ENCODE measurements at regions not wholly inside any gene's neighbourhood (a gene's known extent, or its start where the extent isn't known, plus 50 kb on each side); places are given as distances from the start of the nearest gene placed in this dataset.

DNA sequence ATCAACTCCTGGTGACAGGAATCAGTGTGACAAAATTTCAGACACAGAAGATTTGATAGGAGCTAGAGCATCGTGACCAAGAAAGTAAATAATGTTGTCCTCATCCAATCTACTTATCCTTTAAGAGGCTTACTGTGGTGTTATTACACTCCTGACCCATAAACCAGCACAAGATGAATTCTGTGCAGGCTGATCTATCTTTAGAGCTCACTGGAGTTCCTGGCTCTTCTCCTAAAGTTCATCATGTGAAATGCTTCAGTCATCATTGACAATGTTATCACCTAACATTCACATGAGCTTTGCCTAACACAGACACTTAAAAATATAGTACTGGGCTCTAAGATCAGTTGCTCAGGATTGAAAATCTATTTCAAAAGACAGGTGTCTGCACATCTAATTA is 271.0 kb upstream of the HSF2 start:
- DNase-seq = no peak
- H3K4me3 ChIP-seq (ENCODE audit: low read depth, low read length) = no peak overlapping the region
- no peaks in the 10 kb centered on the region for H3K9me3 ChIP-seq
- TF ChIP-seq, protein P1, sequence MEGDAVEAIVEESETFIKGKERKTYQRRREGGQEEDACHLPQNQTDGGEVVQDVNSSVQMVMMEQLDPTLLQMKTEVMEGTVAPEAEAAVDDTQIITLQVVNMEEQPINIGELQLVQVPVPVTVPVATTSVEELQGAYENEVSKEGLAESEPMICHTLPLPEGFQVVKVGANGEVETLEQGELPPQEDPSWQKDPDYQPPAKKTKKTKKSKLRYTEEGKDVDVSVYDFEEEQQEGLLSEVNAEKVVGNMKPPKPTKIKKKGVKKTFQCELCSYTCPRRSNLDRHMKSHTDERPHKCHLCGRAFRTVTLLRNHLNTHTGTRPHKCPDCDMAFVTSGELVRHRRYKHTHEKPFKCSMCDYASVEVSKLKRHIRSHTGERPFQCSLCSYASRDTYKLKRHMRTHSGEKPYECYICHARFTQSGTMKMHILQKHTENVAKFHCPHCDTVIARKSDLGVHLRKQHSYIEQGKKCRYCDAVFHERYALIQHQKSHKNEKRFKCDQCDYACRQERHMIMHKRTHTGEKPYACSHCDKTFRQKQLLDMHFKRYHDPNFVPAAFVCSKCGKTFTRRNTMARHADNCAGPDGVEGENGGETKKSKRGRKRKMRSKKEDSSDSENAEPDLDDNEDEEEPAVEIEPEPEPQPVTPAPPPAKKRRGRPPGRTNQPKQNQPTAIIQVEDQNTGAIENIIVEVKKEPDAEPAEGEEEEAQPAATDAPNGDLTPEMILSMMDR (IDR thresholded peaks at IDR 0.05; ENCODE audit: low read depth, low read length) = no peak
- H3K36me3 ChIP-seq = no peaks in the 10 kb centered on the region
- H3K27me3 ChIP-seq = no peaks in the 10 kb centered on the region
- H3K4me1 ChIP-seq = no peaks in the 10 kb centered on the region

DNA sequence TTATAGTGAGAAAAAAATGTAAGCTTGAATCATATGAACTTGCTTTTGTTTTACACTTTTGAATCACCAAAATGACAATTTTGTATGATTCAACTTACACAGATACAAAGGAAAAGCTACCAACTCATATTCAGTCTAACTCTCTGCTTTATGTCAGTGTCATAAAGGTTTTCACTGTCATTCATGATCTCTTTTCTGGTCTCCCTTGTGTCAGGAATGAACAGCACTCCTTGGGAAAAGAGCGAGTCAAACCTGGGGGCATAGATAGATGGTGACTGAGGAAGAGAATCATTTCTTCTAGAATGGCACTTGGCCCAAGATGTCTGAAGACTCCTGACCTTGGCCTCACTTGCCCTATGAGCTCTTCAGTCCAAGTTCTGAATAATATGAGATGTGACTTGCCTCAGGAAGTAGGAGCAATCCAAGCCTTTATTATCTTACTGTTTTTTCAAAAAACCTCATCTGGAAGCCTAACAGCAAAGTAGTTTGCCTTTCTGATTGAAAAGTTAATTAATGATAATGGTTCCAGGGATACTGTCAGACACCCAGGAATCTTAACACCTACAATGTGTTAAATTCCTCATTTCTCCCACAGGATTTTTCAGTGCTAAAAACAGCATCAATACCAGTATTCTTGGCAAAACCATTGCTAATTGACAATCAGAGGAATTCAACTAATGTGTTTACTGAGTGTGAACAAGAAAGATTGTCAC is 270.0 kb upstream of the HSF2 start:
- H3K9me3 ChIP-seq = no peaks in the 10 kb centered on the region
- no peaks in the 10 kb centered on the region for H3K36me3 ChIP-seq
- TF ChIP-seq, protein P1 (IDR thresholded peaks at IDR 0.05; ENCODE audit: low read depth, low read length) = no peak
- H3K4me3 ChIP-seq (ENCODE audit: low read depth, low read length) = no peak overlapping the region
- no peaks in the 10 kb centered on the region for H3K4me1 ChIP-seq
- H3K27me3 ChIP-seq = no peaks in the 10 kb centered on the region
- DNase-seq = no peak

DNA sequence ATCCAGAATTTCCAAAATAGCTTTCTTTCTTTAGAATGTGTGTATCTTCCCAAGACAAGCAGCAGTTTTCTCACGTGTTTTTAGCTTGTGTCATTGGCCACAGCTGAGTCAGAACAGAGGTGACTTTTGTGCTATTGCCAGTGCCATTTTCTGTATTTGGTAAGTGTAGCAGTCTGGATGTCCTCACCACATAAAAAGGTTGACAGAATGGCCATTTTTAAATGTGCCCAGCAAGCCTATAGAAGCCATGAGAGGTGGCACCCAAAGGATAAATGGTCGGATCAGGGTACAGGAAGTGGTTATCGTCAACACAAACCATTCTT is 269.5 kb upstream of the HSF2 start:
- DNase-seq = no peak
- Histone ChIP-seq H3K4me1 (no peaks in the 10 kb centered on the region), H3K4me3 (ENCODE audit: low read depth, low read length) (no peak overlapping the region), H3K9me3 (no peaks in the 10 kb centered on the region), H3K27me3 (no peaks in the 10 kb centered on the region), H3K36me3 (no peaks in the 10 kb centered on the region)
- TF ChIP-seq, protein P1 (IDR thresholded peaks at IDR 0.05; ENCODE audit: low read depth, low read length) = no peak

DNA sequence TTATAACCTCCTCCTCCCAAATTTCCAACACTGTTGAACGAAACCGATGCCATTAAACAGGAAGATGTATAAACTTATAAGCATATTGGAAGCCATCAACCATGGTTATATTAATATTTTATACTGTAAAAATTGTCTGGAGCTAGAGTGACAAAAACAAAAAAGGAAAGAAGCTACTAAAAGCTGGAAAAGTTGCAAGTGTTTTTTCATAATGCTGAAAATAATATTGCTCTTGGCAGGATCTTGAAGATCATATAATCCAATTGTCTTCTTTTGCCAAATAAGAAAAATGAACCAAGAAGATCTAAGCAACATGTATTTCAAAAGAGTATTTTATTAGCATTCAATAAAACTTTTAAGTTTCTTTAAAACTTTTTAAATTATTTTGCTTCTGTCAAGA is 268.9 kb upstream of the HSF2 start:
- TF ChIP-seq, protein P1 (IDR thresholded peaks at IDR 0.05; ENCODE audit: low read depth, low read length) = no peak
- H3K36me3 ChIP-seq = no peaks in the 10 kb centered on the region
- H3K9me3 ChIP-seq = no peaks in the 10 kb centered on the region
- H3K27me3 ChIP-seq = no peaks in the 10 kb centered on the region
- H3K4me3 ChIP-seq (ENCODE audit: low read depth, low read length) = no peak overlapping the region
- no peak for DNase-seq
- no peaks in the 10 kb centered on the region for H3K4me1 ChIP-seq

DNA sequence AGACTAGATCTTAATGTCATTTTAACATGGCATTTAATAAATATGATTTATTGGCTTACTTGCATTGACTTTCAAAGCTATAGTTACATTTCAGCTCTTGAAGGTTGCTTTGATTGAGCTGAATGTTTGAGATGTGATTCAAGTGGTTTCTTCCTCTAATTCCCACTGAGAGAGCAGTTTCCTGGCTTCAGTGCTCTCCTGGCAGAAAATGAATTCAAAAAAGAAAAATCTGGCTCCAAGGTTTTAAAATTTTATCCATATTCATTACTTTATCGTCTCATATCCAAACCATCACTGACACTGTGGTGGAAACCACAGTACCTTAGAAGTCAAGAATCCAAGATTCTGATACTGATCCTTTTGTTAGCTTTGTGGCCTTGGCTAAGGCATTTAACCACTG is 263.1 kb upstream of the HSF2 start:
- TF ChIP-seq, protein P1 (IDR thresholded peaks at IDR 0.05; ENCODE audit: low read depth, low read length) = no peak
- Histone ChIP-seq H3K4me1 (no peaks in the 10 kb centered on the region), H3K27me3 (no peaks in the 10 kb centered on the region), H3K9me3 (no peaks in the 10 kb centered on the region), H3K4me3 (ENCODE audit: low read depth, low read length) (no peak overlapping the region), H3K36me3 (no peaks in the 10 kb centered on the region)
- DNase-seq = no peak

DNA sequence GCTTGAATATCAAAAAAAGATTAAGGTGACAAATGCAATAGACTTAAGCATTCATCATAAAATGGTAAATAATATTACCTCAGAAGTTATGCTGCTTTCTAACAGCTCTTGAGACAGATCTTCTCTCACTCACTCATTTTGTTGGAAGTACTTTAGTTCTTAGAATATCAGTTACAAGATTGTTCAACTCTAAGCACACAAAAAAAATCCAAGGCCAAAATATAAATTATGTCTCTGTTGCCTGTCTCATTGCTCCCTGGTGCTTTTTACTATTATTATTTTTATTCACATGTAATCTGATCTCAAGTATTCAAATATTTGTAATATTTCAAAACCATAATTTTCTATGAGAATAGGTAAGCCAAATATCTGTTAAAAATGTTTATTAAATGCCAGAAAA is 259.4 kb upstream of the HSF2 start:
- Histone ChIP-seq H3K9me3 (no peaks in the 10 kb centered on the region), H3K4me1 (no peaks in the 10 kb centered on the region), H3K36me3 (no peaks in the 10 kb centered on the region), H3K4me3 (ENCODE audit: low read depth, low read length) (no peak overlapping the region), H3K27me3 (no peaks in the 10 kb centered on the region)
- no peak for DNase-seq
- TF ChIP-seq, protein P1 (IDR thresholded peaks at IDR 0.05; ENCODE audit: low read depth, low read length) = no peak

All from BE2C (cell line).